Suprapubic skin (tissue), 4 donors: ENCODE measurements at regions not wholly inside any gene's neighbourhood (a gene's known extent, or its start where the extent isn't known, plus 50 kb on each side); places are given as distances from the start of the nearest gene placed in this dataset.

ENCODE experiments used
- DNase-seq, 2 donors: peaks; one replicate each; pipeline ENCODE4 v3.0.0-alpha.2; 2019; ENCODE audit warnings: low spot score in 2 of 2
- H3K27ac ChIP-seq: fragments of 200-600 bp; sonication (generic); one replicate; pipeline ENCODE4 v1.5.1; 2019
- H3K27me3 ChIP-seq: fragments of 200-600 bp; sonication (generic); one replicate; pipeline ENCODE4 v1.5.1; 2019
- H3K36me3 ChIP-seq: fragments of 200-600 bp; sonication (generic); one replicate; pipeline ENCODE4 v1.5.1; 2019
- H3K4me1 ChIP-seq: fragments of 200-600 bp; sonication (generic); one replicate; pipeline ENCODE4 v1.5.1; 2019
- H3K4me3 ChIP-seq: fragments of 200-600 bp; sonication (generic); one replicate; pipeline ENCODE4 v1.5.1; 2019; ENCODE audit warnings: mild to moderate bottlenecking
- H3K9me3 ChIP-seq: fragments of 200-600 bp; sonication (generic); one replicate; pipeline ENCODE4 v1.5.1; 2019
- CTCF ChIP-seq, 2 donors: fragments of 200-600 bp in 1 of 2; fragments of 450-650 bp in 1 of 2; sonication (generic) in 1 of 2; IDR thresholded peaks; one replicate each; pipeline ENCODE4 v1.5.1; 2016 to 2019; ENCODE audit warnings: antibody characterized with exemption in 2 of 2, mild to moderate bottlenecking in 1 of 2, moderate library complexity in 1 of 2
- EP300 ChIP-seq: sonication (generic); formaldehyde crosslinking; IDR thresholded peaks from one replicate; pipeline ENCODE4 v1.6.1; 2017; ENCODE audit warnings: antibody characterized with exemption
- POLR2A ChIP-seq, 2 donors: fragments of 450-650 bp; IDR thresholded peaks; one replicate each; pipeline ENCODE4 v1.6.1; 2017; ENCODE audit warnings: antibody characterized with exemption in 2 of 2, mild to moderate bottlenecking in 2 of 2, moderate library complexity in 2 of 2
- POLR2AphosphoS5 ChIP-seq, 3 donors: sonication (generic); formaldehyde crosslinking; IDR thresholded peaks; one replicate each; pipeline ENCODE4 v1.6.1; 2017; ENCODE audit warnings: antibody characterized with exemption in 3 of 3
- WGBS: methylation state at CpG from one replicate; pipeline ENCODE4 v1.1.5; 2018; 5-methylcytosine and 5-hydroxymethylcytosine counted together

GRCh38 chr2:155357172-155357571 lies 658.7 kb downstream of the KCNJ3 start:
- no peak for TF ChIP-seq POLR2A (IDR thresholded peaks at IDR 0.05)
- TF ChIP-seq EP300, result no peak
- no peak for TF ChIP-seq POLR2AphosphoS5 (IDR thresholded peaks at IDR 0.05)
- no peak for TF ChIP-seq CTCF (IDR thresholded peaks at IDR 0.05)
- H3K36me3 ChIP-seq, result no peaks in the 10 kb centered on the region
- no peak overlapping the region for H3K27ac ChIP-seq
- DNase-seq, result no peak
- no peak overlapping the region for H3K4me3 ChIP-seq
- no peaks in the 10 kb centered on the region for H3K4me1 ChIP-seq
- H3K27me3 ChIP-seq, result no peaks in the 10 kb centered on the region
- 57% methylated on average over 1 of the region's 1 CpG for WGBS
- H3K9me3 ChIP-seq, result no peaks in the 10 kb centered on the region

DNA sequence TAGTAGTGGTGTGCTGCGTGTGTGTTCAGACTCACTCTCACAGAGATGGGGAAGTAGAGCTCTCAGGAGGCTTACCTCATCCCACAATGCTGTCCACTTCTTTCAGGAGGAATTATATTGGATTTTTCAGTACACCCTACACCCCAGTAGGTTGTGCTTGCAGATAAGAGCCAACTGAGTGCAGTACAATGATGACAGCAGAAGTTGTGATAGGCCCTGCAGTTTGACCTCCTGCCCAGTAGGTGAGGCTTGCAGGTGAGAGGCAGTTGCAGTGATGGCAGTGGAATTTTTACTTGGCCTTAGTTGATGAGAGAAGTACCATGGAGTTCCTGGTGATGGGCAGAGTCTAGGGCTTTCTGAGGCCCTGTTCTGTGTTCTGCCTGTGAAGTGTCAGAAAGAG lies 657.8 kb downstream of the KCNJ3 start:
- no peak for DNase-seq
- 94% methylated on average over 1 of the region's 1 CpG for WGBS

DNA sequence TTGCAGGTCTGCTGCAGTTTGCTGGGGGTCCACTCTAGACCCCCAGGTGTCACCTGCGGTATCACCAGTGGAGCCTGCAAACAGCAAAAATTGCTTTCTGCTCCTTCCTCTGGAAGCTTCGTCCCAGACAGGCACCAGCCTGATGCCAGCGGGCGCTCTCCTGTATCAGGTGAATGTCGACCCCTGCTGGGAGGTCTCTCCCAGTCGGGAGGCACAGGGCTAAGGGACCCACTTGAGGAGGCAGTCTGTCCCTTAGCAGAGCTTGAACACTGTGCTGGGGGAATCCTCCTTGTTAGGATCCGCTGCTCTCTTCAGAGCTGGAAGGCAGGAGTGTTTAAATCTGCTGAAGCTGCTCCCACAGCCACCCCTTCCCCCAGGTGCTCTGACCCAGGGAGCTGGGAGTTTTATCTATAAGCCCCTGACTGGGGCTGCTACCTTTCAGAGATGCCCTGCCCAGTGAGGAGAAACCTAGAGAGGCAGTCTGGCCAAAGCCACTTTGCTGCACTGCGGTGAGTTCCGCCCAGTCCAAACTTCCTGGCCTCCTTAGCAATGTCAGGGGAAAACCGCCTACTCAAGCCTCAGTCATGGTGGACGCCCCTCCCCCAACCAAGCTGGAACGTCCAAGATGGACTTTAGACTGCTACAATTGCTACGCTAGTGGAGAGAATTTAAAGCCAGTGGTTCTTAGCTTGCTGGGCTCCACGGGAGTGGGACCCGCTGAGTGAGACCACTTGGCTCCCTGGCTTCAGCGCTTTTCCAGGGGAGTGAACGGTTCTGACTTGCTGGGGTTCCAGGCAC lies 652.5 kb downstream of the KCNJ3 start:
- Histone ChIP-seq H3K27ac (no peak overlapping the region), H3K27me3 (no peaks in the 10 kb centered on the region), H3K36me3 (no peaks in the 10 kb centered on the region), H3K4me3 (no peak overlapping the region), H3K4me1 (no peaks in the 10 kb centered on the region), H3K9me3 (no peaks in the 10 kb centered on the region)
- TF ChIP-seq POLR2A (IDR thresholded peaks at IDR 0.05) (no peak), POLR2AphosphoS5 (IDR thresholded peaks at IDR 0.05) (no peak), CTCF (IDR thresholded peaks at IDR 0.05) (no peak), EP300 (no peak)
- 88% methylated on average over 13 of the region's 17 CpGs for WGBS
- DNase-seq, result no peak

More for the DNA sequence above, 657.8 kb downstream of the KCNJ3 start:
- no peaks in the 10 kb centered on the region for H3K9me3 ChIP-seq
- H3K4me1 ChIP-seq, result no peaks in the 10 kb centered on the region
- no peak overlapping the region for H3K27ac ChIP-seq
- H3K4me3 ChIP-seq, result no peak overlapping the region
- no peaks in the 10 kb centered on the region for H3K36me3 ChIP-seq
- TF ChIP-seq POLR2AphosphoS5 (IDR thresholded peaks at IDR 0.05), result no peak
- TF ChIP-seq EP300, result no peak
- no peak for TF ChIP-seq CTCF (IDR thresholded peaks at IDR 0.05)
- TF ChIP-seq POLR2A (IDR thresholded peaks at IDR 0.05), result no peak
- H3K27me3 ChIP-seq, result no peaks in the 10 kb centered on the region

DNA sequence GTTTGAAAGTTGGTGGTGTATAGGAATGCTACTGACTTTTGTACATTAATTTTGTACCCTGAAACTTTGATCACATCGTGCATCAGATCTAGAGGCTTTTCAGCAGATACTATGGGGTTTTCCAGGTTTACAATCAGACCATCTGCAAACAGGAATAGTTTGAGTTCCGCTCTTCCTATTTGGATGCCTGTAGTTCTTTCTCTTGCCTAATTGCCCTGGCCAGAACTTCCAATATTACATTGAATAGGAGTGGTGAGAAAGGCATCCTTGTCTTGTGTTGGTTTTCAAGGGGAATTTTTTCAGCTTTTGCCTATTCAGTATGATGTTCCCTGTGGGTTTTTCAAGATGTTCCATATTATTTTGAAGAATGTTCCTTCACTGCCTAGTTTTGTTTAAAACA lies 633.5 kb downstream of the KCNJ3 start:
- no peaks in the 10 kb centered on the region for H3K27me3 ChIP-seq
- DNase-seq, result no peak

More for the DNA sequence above, 633.5 kb downstream of the KCNJ3 start:
- TF ChIP-seq POLR2AphosphoS5 (IDR thresholded peaks at IDR 0.05) (no peak), POLR2A (IDR thresholded peaks at IDR 0.05) (no peak), EP300 (no peak), CTCF (IDR thresholded peaks at IDR 0.05) (no peak)
- 67% methylated on average over 2 of the region's 2 CpGs for WGBS
- no peaks in the 10 kb centered on the region for H3K4me1 ChIP-seq
- no peak overlapping the region for H3K27ac ChIP-seq
- H3K36me3 ChIP-seq, result no peaks in the 10 kb centered on the region
- no peak overlapping the region for H3K4me3 ChIP-seq
- no peaks in the 10 kb centered on the region for H3K9me3 ChIP-seq
